Endothelial cell of umbilical vein (primary cell): ENCODE measurements at regions not wholly inside any gene's neighbourhood (a gene's known extent, or its start where the extent isn't known, plus 50 kb on each side); places are given as distances from the start of the nearest gene placed in this dataset.

Source experiments
- BruUV-seq: library from RNA; stranded (reverse); fragments of 400-500 nt; replicated peaks from 2 replicates; lab custom pipeline; 2021; lab: Mats Ljungman, UMichigan
- CTCF ChIA-PET: fragments of 300-600, 350-600 bp; sonication (Branson Sonifier 250); formaldehyde crosslinking; loops from one replicate; lab custom pipeline; 2021; ENCODE audit warnings: antibody characterized with exemption, inconsistent platforms; lab: Charles Lee
- POLR2A ChIA-PET: fragments of 300-600, 350-600 bp; sonication (Branson Sonifier 250); formaldehyde crosslinking; loops from one replicate; lab custom pipeline; 2021; ENCODE audit warnings: antibody characterized with exemption, inconsistent platforms; lab: Charles Lee
- DNase-seq: peaks from one replicate; pipeline ENCODE4 v3.0.0-alpha.2; 2011; ENCODE audit warnings: low read depth, low spot score
- FAIRE-seq: peaks from 2 replicates; lab custom pipeline; 2011; peaks lifted over from hg19 to GRCh38; lab: Jason Lieb, UNC
- H2AFZ ChIP-seq: 2 replicates; pipeline ENCODE4 v1.6.0; 2012; ENCODE audit warnings: low read depth, low read length, control low read depth, inconsistent platforms
- H3K27ac ChIP-seq: 2 replicates; pipeline ENCODE4 v1.5.1; 2011; ENCODE audit warnings: low read depth, mild to moderate bottlenecking, control low read depth, low read length, moderate library complexity; ENCODE audit not compliant: insufficient read depth
- H3K27me3 ChIP-seq, 2 experiments: 2 replicates each; pipeline versions ENCODE4 v1.6.0 to v1.6.1; 2011; ENCODE audit warnings: low read length in 2 of 2, mixed read lengths in 1 of 2; ENCODE audit not compliant: control insufficient read depth in 2 of 2, insufficient read depth in 2 of 2
- H3K36me3 ChIP-seq, 2 experiments: 2 replicates in 1 of 2; 3 replicates in 1 of 2; pipeline ENCODE4 v1.5.1; 2011; ENCODE audit warnings: low read length in 2 of 2, mild to moderate bottlenecking in 1 of 2, moderate library complexity in 1 of 2; ENCODE audit not compliant: control insufficient read depth in 2 of 2, insufficient read depth in 2 of 2; ENCODE audit errors: extremely low read depth in 1 of 2
- H3K4me1 ChIP-seq: 3 replicates; pipeline ENCODE4 v1.5.1; 2011; ENCODE audit warnings: mild to moderate bottlenecking, low read length; ENCODE audit not compliant: control insufficient read depth, insufficient read depth; ENCODE audit errors: extremely low read depth
- H3K4me2 ChIP-seq: 2 replicates; pipeline ENCODE4 v1.6.1; 2011; ENCODE audit warnings: low read length, control low read depth, mixed read lengths; ENCODE audit not compliant: insufficient read depth
- H3K4me3 ChIP-seq, 3 experiments: fragments of 200-600 bp in 1 of 3; sonication (generic), shearing (Covaris generic) in 1 of 3; replicated peaks in 1 of 3; 2 replicates each; pipeline ENCODE4 v1.5.1; 2011 to 2016; ENCODE audit warnings: control low read depth in 3 of 3, low read length in 3 of 3, mild to moderate bottlenecking in 2 of 3, inconsistent platforms in 1 of 3, low read depth in 1 of 3, moderate library complexity in 1 of 3; ENCODE audit not compliant: insufficient read depth in 1 of 3
- H3K79me2 ChIP-seq: 2 replicates; pipeline ENCODE4 v1.6.0; 2012; ENCODE audit warnings: low read length, inconsistent platforms; ENCODE audit not compliant: control insufficient read depth, insufficient read depth
- H3K9ac ChIP-seq: replicated peaks from 2 replicates; pipeline ENCODE3; 2011; ENCODE audit warnings: low read length, control low read depth; ENCODE audit not compliant: insufficient read depth; ENCODE audit errors: extremely low read depth
- H3K9me1 ChIP-seq: replicated peaks from 3 replicates; pipeline ENCODE4 v1.6.0; 2011; ENCODE audit warnings: mild to moderate bottlenecking, low read length; ENCODE audit not compliant: control insufficient read depth, insufficient read depth; ENCODE audit errors: extremely low read depth
- H3K9me3 ChIP-seq: replicated peaks from 2 replicates; pipeline ENCODE4 v1.5.1; 2012; ENCODE audit warnings: low read length, inconsistent platforms; ENCODE audit not compliant: control insufficient read depth, insufficient read depth
- H4K20me1 ChIP-seq: replicated peaks from 2 replicates; pipeline ENCODE3; 2011; ENCODE audit warnings: mild to moderate bottlenecking, low read length; ENCODE audit not compliant: control insufficient read depth, insufficient read depth; ENCODE audit errors: extremely low read depth
- EZH2 ChIP-seq: IDR thresholded peaks from 2 replicates; pipeline ENCODE4 v1.6.1; 2012; ENCODE audit warnings: borderline replicate concordance, low read depth, mild to moderate bottlenecking, moderate library complexity, low read length, inconsistent platforms; ENCODE audit not compliant: severe bottlenecking
- FOS ChIP-seq: IDR thresholded peaks from 2 replicates; pipeline ENCODE4 v1.6.1; 2011; ENCODE audit warnings: mild to moderate bottlenecking, low read length, moderate library complexity, borderline replicate concordance; ENCODE audit not compliant: insufficient read depth
- GATA2 ChIP-seq: IDR thresholded peaks from 2 replicates; pipeline ENCODE4 v1.7.0; 2011; ENCODE audit warnings: low read depth, mild to moderate bottlenecking, moderate library complexity, mixed read lengths, low read length; ENCODE audit not compliant: insufficient read length, insufficient read depth
- POLR2AphosphoS5 ChIP-seq: IDR thresholded peaks from 2 replicates; pipeline ENCODE4 v1.6.1; 2012; ENCODE audit warnings: low read depth, mild to moderate bottlenecking, control low read depth, low read length, moderate library complexity; ENCODE audit not compliant: insufficient read depth
- dilution Hi-C: fragments of 300-500 bp; cut with MboI; formaldehyde crosslinking; loops from one replicate; pipeline ENCODE4 v1.15.0; 2019; ENCODE audit warnings: low sequenced_read_pairs; ENCODE audit not compliant: extremely low pct_ligation_motif_present
- intact Hi-C: fragments of 100-400 bp; cut with micrococcal nuclease; formaldehyde crosslinking; loops from one replicate; pipeline ENCODE4 v1.10.0; 2022
- TF ChIP-seq, protein P1 (sequence below), 2 donors: IDR thresholded peaks; 1 replicate in 1 of 2; 2 replicates in 1 of 2; pipeline ENCODE4 v1.5.1; 2011; ENCODE audit warnings: low read length in 2 of 2, mild to moderate bottlenecking in 2 of 2, moderate library complexity in 2 of 2, control low read depth in 1 of 2, inconsistent platforms in 1 of 2, low read depth in 1 of 2; ENCODE audit not compliant: insufficient read depth in 1 of 2; ENCODE audit errors: extremely low read depth in 1 of 2

DNA sequence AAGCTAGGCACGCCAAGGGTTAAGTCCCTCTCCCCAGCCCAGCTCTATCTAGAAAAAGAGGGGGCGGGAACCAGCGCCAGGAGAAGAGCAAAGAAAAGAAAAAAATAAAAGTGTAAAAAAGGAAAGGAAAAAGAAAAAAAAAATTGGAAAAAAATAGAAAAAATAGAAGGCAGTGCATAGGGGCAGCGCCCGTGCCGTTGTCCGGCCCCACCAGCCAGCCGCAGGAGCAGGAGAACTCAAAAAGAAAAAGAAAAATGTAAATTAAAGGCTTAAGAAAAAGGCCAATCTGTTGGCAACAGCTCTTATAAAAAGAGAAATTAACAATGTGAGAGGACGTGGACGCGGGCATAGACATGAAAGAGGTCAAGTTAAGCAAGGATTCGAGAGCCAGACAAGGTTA is 105.4 kb upstream of the ZNF98 start:
- TF ChIP-seq GATA2 (no peak), EZH2 (no peak), FOS (no peak), POLR2AphosphoS5 (no peak)
- TF ChIP-seq, protein P1, sequence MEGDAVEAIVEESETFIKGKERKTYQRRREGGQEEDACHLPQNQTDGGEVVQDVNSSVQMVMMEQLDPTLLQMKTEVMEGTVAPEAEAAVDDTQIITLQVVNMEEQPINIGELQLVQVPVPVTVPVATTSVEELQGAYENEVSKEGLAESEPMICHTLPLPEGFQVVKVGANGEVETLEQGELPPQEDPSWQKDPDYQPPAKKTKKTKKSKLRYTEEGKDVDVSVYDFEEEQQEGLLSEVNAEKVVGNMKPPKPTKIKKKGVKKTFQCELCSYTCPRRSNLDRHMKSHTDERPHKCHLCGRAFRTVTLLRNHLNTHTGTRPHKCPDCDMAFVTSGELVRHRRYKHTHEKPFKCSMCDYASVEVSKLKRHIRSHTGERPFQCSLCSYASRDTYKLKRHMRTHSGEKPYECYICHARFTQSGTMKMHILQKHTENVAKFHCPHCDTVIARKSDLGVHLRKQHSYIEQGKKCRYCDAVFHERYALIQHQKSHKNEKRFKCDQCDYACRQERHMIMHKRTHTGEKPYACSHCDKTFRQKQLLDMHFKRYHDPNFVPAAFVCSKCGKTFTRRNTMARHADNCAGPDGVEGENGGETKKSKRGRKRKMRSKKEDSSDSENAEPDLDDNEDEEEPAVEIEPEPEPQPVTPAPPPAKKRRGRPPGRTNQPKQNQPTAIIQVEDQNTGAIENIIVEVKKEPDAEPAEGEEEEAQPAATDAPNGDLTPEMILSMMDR (IDR thresholded peaks at IDR 0.05; ENCODE audit: extremely low read depth in 1 of 2, insufficient read depth in 1 of 2, low read depth in 1 of 2, low read length in 2 of 2), result no peak
- intact Hi-C loops (no loop called here), dilution Hi-C loops (no loop called here)
- H3K9me1 ChIP-seq, result no peaks in the 10 kb centered on the region
- H3K4me3 ChIP-seq, result no peak overlapping the region
- no peak overlapping the region for H3K9ac ChIP-seq
- no peak overlapping the region for H3K27ac ChIP-seq
- no peak overlapping the region for H3K4me2 ChIP-seq
- no peak overlapping the region for H2AFZ ChIP-seq
- H3K79me2 ChIP-seq, result no peaks in the 10 kb centered on the region
- H3K27me3 ChIP-seq, result no peaks in the 10 kb centered on the region
- ChIA-PET CTCF (no interaction called here), POLR2A (no interaction called here)
- H3K9me3 ChIP-seq, result peaks cover 2% of the 10 kb centered on the region
- DNase-seq (no peak), FAIRE-seq (no peak)
- no peaks in the 10 kb centered on the region for H3K36me3 ChIP-seq
- no peaks in the 10 kb centered on the region for H3K4me1 ChIP-seq
- H4K20me1 ChIP-seq, result no peaks in the 10 kb centered on the region
- no TSS peak for BruUV-seq
